Memory B cell (primary cell): ENCODE measurements at regions not wholly inside any gene's neighbourhood (a gene's known extent, or its start where the extent isn't known, plus 50 kb on each side); places are given as distances from the start of the nearest gene placed in this dataset.

ENCODE experiments used
- ATAC-seq: fragments of 150-1000 bp; cut with Tn5 transposase; 2 replicates; pipeline ENCODE4 v1.10.0; 2021; ENCODE audit warnings: low read depth, mild to moderate bottlenecking, moderate library complexity
- DNase-seq, 2 donors: peaks; one replicate each; pipeline ENCODE4 v3.0.0; 2022; ENCODE audit warnings: low spot score in 2 of 2
- H3K27ac Mint-ChIP-seq: one replicate; pipeline ENCODE4 v1.8.0; 2022; ENCODE audit warnings: mild to moderate bottlenecking, moderate library complexity, mixed read lengths
- H3K27me3 Mint-ChIP-seq: one replicate; pipeline ENCODE4 v1.8.0; 2022; ENCODE audit warnings: mixed read lengths
- H3K36me3 Mint-ChIP-seq: one replicate; pipeline ENCODE4 v1.8.0; 2022; ENCODE audit warnings: mild to moderate bottlenecking, mixed read lengths
- H3K4me1 Mint-ChIP-seq: one replicate; pipeline ENCODE4 v1.8.0; 2022; ENCODE audit warnings: mixed read lengths
- H3K4me3 Mint-ChIP-seq: one replicate; pipeline ENCODE4 v1.8.0; 2022; ENCODE audit warnings: mild to moderate bottlenecking, moderate library complexity, mixed read lengths
- H3K9me3 Mint-ChIP-seq: one replicate; pipeline ENCODE4 v1.8.0; 2022; ENCODE audit warnings: mixed read lengths

GRCh38 chr3:88586121-88586640 lies 436.4 kb downstream of the C3orf38 start:
- no peak overlapping the region for H3K27ac Mint-ChIP-seq
- no peaks in the 10 kb centered on the region for H3K4me1 Mint-ChIP-seq
- peaks cover 1% of the 10 kb centered on the region for H3K27me3 Mint-ChIP-seq
- H3K4me3 Mint-ChIP-seq: no peak overlapping the region
- no peak for DNase-seq
- no peaks in the 10 kb centered on the region for H3K9me3 Mint-ChIP-seq
- no peaks in the 10 kb centered on the region for H3K36me3 Mint-ChIP-seq
- ATAC-seq: no peak

GRCh38 chr3:88589138-88589537 lies 439.4 kb downstream of the C3orf38 start:
- ATAC-seq (no peak), DNase-seq (no peak)
- H3K27ac Mint-ChIP-seq: no peak overlapping the region
- no peaks in the 10 kb centered on the region for H3K27me3 Mint-ChIP-seq
- H3K4me1 Mint-ChIP-seq: no peaks in the 10 kb centered on the region
- H3K9me3 Mint-ChIP-seq: no peaks in the 10 kb centered on the region
- no peaks in the 10 kb centered on the region for H3K36me3 Mint-ChIP-seq
- no peak overlapping the region for H3K4me3 Mint-ChIP-seq

- H3K4me1 Mint-ChIP-seq: no peaks in the 10 kb centered on the region
- no peak overlapping the region for H3K27ac Mint-ChIP-seq
- no peak overlapping the region for H3K4me3 Mint-ChIP-seq
- H3K9me3 Mint-ChIP-seq: peaks cover 4% of the 10 kb centered on the region
- no peak for DNase-seq
- no peak for ATAC-seq
- no peaks in the 10 kb centered on the region for H3K27me3 Mint-ChIP-seq
- H3K36me3 Mint-ChIP-seq: no peaks in the 10 kb centered on the region
These were observed 445.3 kb downstream of the C3orf38 start for GRCh38 chr3:88595026-88595425.

- Mint-ChIP-seq H3K27me3 (no peaks in the 10 kb centered on the region), H3K4me3 (no peak overlapping the region), H3K27ac (no peak overlapping the region), H3K4me1 (no peaks in the 10 kb centered on the region), H3K36me3 (no peaks in the 10 kb centered on the region), H3K9me3 (peaks cover 4% of the 10 kb centered on the region)
- DNase-seq: no peak
- no peak for ATAC-seq
These were observed 446.7 kb downstream of the C3orf38 start for GRCh38 chr3:88596451-88596850.

- H3K27ac Mint-ChIP-seq: no peak overlapping the region
- no peaks in the 10 kb centered on the region for H3K36me3 Mint-ChIP-seq
- H3K27me3 Mint-ChIP-seq: no peaks in the 10 kb centered on the region
- ATAC-seq: no peak
- no peak for DNase-seq
- no peaks in the 10 kb centered on the region for H3K4me1 Mint-ChIP-seq
- no peak overlapping the region for H3K4me3 Mint-ChIP-seq
- H3K9me3 Mint-ChIP-seq: no peaks in the 10 kb centered on the region
These were observed 461.1 kb downstream of the C3orf38 start for GRCh38 chr3:88610820-88611219.

DNA sequence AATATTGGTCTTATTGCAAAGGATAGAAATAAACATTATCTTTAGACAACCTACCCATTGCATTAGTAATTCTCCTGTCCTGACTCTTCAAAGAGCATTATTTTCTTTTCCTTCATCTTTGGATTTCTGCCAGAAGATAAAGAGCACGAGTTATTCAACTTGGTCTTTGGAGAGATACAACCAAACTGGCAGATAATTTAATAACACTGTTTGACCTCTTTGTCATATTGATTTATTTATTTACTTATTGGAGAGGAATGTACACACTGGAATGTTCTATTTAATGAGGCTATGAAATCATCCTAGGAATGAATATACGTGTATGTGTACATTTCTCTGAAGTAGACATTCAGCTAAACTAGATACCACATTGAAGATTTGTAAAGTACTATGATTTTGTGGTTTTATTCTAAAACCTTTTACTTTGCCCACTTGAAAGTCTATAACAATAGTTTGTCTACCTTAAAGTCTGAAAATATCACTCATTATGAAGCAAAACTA lies 462.1 kb downstream of the C3orf38 start:
- no peak overlapping the region for H3K27ac Mint-ChIP-seq
- no peak for ATAC-seq
- no peak for DNase-seq

DNA sequence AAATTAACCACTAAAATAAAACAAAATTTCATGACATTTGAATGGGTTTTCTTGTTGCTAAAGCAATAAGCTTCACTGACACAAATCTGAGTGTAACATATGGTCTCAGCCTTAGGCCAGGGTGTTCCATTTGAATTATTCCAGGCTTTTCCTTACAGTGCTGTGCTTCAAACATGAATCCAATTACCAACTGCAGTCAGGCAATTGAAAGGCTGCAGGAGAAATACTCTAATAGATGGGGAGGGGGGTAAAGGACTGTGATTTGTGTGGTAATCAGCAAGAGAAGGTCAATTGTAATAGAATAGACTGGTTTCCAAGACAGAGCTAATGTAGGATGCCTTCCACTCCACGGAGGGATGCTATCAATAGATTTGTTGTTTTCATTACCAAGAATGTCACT lies 466.7 kb downstream of the C3orf38 start:
- H3K4me3 Mint-ChIP-seq: no peak overlapping the region
- ATAC-seq (no peak), DNase-seq (no peak)
- no peaks in the 10 kb centered on the region for H3K27me3 Mint-ChIP-seq
- no peaks in the 10 kb centered on the region for H3K9me3 Mint-ChIP-seq
- no peaks in the 10 kb centered on the region for H3K36me3 Mint-ChIP-seq
- H3K27ac Mint-ChIP-seq: no peak overlapping the region
- peaks cover 2% of the 10 kb centered on the region for H3K4me1 Mint-ChIP-seq

More for the DNA sequence above, 462.1 kb downstream of the C3orf38 start:
- Mint-ChIP-seq H3K27me3 (no peaks in the 10 kb centered on the region), H3K9me3 (no peaks in the 10 kb centered on the region), H3K36me3 (no peaks in the 10 kb centered on the region), H3K4me3 (no peak overlapping the region), H3K4me1 (no peaks in the 10 kb centered on the region)

DNA sequence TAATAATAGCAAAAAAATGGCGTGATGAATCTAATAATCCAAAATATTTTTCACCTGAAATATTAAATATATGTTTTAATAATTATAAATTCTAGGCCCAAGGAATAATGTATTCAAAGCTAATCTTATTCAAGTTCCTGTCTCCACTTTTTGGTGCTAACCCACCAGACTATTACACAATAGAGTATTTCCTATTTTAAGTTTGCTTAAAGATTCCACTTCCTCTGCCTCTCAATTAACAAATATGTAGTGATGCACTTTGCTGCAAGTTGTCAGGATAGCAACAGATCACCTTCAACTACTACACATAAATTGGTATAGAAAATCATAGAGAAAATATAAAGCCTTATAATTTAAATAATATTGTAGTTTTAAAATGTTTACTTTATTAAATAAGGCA lies 467.5 kb downstream of the C3orf38 start:
- no peaks in the 10 kb centered on the region for H3K9me3 Mint-ChIP-seq
- H3K4me1 Mint-ChIP-seq: peaks cover 2% of the 10 kb centered on the region
- H3K36me3 Mint-ChIP-seq: no peaks in the 10 kb centered on the region
- no peak overlapping the region for H3K27ac Mint-ChIP-seq
- no peak for DNase-seq
- ATAC-seq: no peak
- H3K4me3 Mint-ChIP-seq: no peak overlapping the region
- H3K27me3 Mint-ChIP-seq: no peaks in the 10 kb centered on the region

GRCh38 chr3:88618021-88618645 lies 468.4 kb downstream of the C3orf38 start:
- no peak overlapping the region for H3K27ac Mint-ChIP-seq
- peaks cover 2% of the 10 kb centered on the region for H3K4me1 Mint-ChIP-seq
- no peaks in the 10 kb centered on the region for H3K9me3 Mint-ChIP-seq
- no peak for DNase-seq
- H3K36me3 Mint-ChIP-seq: no peaks in the 10 kb centered on the region
- no peak overlapping the region for H3K4me3 Mint-ChIP-seq
- H3K27me3 Mint-ChIP-seq: no peaks in the 10 kb centered on the region
- ATAC-seq: no peak

- ATAC-seq (no peak), DNase-seq (no peak)
- Mint-ChIP-seq H3K27me3 (no peaks in the 10 kb centered on the region), H3K9me3 (no peaks in the 10 kb centered on the region), H3K4me1 (peaks cover 2% of the 10 kb centered on the region), H3K27ac (no peak overlapping the region), H3K36me3 (no peaks in the 10 kb centered on the region), H3K4me3 (no peak overlapping the region)
These were observed 471.8 kb downstream of the C3orf38 start for GRCh38 chr3:88621586-88621985.

GRCh38 chr3:88623709-88624108 lies 473.9 kb downstream of the C3orf38 start:
- no peak for DNase-seq
- H3K9me3 Mint-ChIP-seq: no peaks in the 10 kb centered on the region
- H3K36me3 Mint-ChIP-seq: no peaks in the 10 kb centered on the region
- no peak overlapping the region for H3K4me3 Mint-ChIP-seq
- no peak for ATAC-seq
- no peaks in the 10 kb centered on the region for H3K27me3 Mint-ChIP-seq
- no peak overlapping the region for H3K27ac Mint-ChIP-seq
- no peaks in the 10 kb centered on the region for H3K4me1 Mint-ChIP-seq

DNA sequence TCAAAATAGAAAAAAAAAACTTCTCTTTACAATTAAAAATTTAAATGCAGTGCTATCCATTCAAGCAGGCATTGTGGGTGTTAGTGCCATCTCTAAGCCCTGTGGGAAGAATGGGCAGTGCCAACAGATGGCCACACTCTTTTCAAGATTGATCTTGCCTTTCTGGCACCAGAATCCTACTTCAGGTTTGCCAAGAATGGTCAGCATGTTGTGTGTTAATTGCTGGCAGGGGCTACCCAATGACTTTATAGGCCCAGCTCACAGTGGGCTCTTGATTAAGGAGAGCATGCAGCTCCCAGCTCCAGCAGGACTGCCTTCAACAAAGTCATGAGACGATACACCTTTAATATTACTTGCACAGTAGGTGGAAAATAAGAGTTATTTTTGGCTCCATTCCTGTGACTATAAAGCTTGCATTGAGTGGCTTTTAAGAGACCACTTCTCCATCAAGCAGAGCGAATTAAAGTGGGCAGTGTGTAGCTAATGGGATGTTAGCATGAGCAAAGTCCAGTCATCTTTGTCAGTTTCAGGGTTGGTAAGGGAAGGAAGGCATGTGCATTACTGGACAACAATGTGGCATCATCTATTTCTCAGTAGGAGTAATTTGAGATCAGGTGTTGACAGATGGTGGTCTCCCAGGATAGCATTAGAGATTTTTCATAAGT lies 476.8 kb downstream of the C3orf38 start:
- no peaks in the 10 kb centered on the region for H3K36me3 Mint-ChIP-seq
- no peak for ATAC-seq

DNA sequence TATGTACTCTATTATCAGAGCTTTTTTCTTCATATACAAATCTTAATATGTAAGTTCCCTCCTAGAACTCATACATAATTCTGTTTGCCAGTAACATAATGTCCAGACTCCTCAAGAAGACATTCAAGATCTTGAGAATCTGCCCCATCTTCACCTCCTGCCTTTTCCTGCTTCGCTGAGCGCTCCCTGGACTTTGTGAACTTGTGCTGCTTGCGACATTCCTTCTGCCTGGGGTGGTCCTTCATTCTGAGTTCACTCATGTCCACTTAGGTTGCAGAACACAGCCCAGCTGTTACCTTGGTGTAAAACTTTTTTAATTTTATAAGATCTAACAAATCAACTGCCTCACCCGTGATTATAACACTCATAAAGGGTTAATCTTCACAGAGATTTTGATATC lies 478.5 kb upstream of the EPHA3 start:
- Mint-ChIP-seq H3K9me3 (no peaks in the 10 kb centered on the region), H3K36me3 (no peaks in the 10 kb centered on the region), H3K27me3 (no peaks in the 10 kb centered on the region), H3K4me3 (no peak overlapping the region), H3K27ac (no peak overlapping the region), H3K4me1 (no peaks in the 10 kb centered on the region)
- no peak for ATAC-seq
- DNase-seq: no peak

More for the DNA sequence above, 476.8 kb downstream of the C3orf38 start:
- H3K9me3 Mint-ChIP-seq: no peaks in the 10 kb centered on the region
- no peaks in the 10 kb centered on the region for H3K4me1 Mint-ChIP-seq
- H3K4me3 Mint-ChIP-seq: no peak overlapping the region
- H3K27me3 Mint-ChIP-seq: no peaks in the 10 kb centered on the region
- DNase-seq: no peak
- no peak overlapping the region for H3K27ac Mint-ChIP-seq

GRCh38 chr3:88632226-88632625 lies 475.2 kb upstream of the EPHA3 start:
- peaks cover 4% of the 10 kb centered on the region for H3K9me3 Mint-ChIP-seq
- H3K4me3 Mint-ChIP-seq: no peak overlapping the region
- no peak for DNase-seq
- H3K27ac Mint-ChIP-seq: no peak overlapping the region
- no peaks in the 10 kb centered on the region for H3K4me1 Mint-ChIP-seq
- ATAC-seq: no peak
- no peaks in the 10 kb centered on the region for H3K36me3 Mint-ChIP-seq
- no peaks in the 10 kb centered on the region for H3K27me3 Mint-ChIP-seq

DNA sequence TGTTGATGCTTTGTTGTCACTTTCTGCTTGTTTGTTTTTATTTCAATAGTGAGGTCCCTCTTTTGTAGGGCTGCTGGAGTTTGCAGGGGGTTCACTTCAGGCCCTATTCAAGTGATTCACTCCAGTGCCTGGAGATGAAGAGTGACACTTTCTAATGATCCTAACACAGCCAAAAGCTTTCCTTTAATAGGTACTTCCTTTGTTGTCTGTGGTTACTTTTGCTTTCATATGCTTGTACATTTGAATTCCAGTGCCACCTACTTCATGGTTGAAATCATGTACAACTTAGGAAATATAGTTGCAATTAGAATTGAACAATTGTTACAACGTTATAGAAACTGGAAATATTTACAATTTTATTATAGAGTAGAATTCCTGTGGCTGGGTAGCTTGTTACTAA lies 466.8 kb upstream of the EPHA3 start:
- H3K4me1 Mint-ChIP-seq: peaks cover 6% of the 10 kb centered on the region
- ATAC-seq (no peak), DNase-seq (no peak)
- H3K9me3 Mint-ChIP-seq: peaks cover 11% of the 10 kb centered on the region
- no peaks in the 10 kb centered on the region for H3K36me3 Mint-ChIP-seq
- H3K27me3 Mint-ChIP-seq: peaks cover 2% of the 10 kb centered on the region
- no peak overlapping the region for H3K4me3 Mint-ChIP-seq
- no peak overlapping the region for H3K27ac Mint-ChIP-seq
